CD14-positive monocyte (primary cell): ENCODE measurements at regions not wholly inside any gene's neighbourhood (a gene's known extent, or its start where the extent isn't known, plus 50 kb on each side); places are given as distances from the start of the nearest gene placed in this dataset.

Source experiments
- DNase-seq, 3 donors: peaks; one replicate each; pipeline ENCODE4 v3.0.0-alpha.2; 2011 to 2022
- H2AFZ ChIP-seq: 2 replicates; pipeline ENCODE4 v1.6.0; 2012; ENCODE audit warnings: mild to moderate bottlenecking, low read depth, low read length, inconsistent platforms; ENCODE audit not compliant: insufficient read depth, poor library complexity, severe bottlenecking
- H3K27ac ChIP-seq, 2 donors: 1 replicate in 1 of 2; 2 replicates in 1 of 2; pipeline ENCODE4 v1.5.1; 2012 to 2013; ENCODE audit warnings: low read length in 2 of 2, control low read depth in 1 of 2, inconsistent platforms in 1 of 2, low read depth in 1 of 2, mild to moderate bottlenecking in 1 of 2
- H3K27me3 ChIP-seq, 2 donors: one replicate each; pipeline versions ENCODE4 v1.6.0 to v1.6.1; 2011 to 2013; ENCODE audit warnings: low read length in 2 of 2; ENCODE audit not compliant: control insufficient read depth in 2 of 2, insufficient read depth in 2 of 2
- H3K36me3 ChIP-seq, 2 donors: replicated peaks in 1 of 2; 1 replicate in 1 of 2; 2 replicates in 1 of 2; pipeline versions ENCODE4 v1.5.1 to v1.6.1; 2012 to 2013; ENCODE audit warnings: low read length in 2 of 2, control low read depth in 1 of 2, inconsistent platforms in 1 of 2, mild to moderate bottlenecking in 1 of 2; ENCODE audit not compliant: insufficient read depth in 2 of 2, control insufficient read depth in 1 of 2
- H3K4me1 ChIP-seq, 2 donors: 1 replicate in 1 of 2; 2 replicates in 1 of 2; pipeline versions ENCODE4 v1.5.1 to v1.6.1; 2012 to 2013; ENCODE audit warnings: low read length in 2 of 2, control low read depth in 1 of 2, inconsistent platforms in 1 of 2, mild to moderate bottlenecking in 1 of 2, moderate library complexity in 1 of 2; ENCODE audit not compliant: insufficient read depth in 2 of 2, control insufficient read depth in 1 of 2
- H3K4me2 ChIP-seq: replicated peaks from 2 replicates; pipeline ENCODE3; 2012; ENCODE audit warnings: low read length, moderate library complexity, mild to moderate bottlenecking; ENCODE audit not compliant: poor library complexity, severe bottlenecking; ENCODE audit errors: extremely low read depth
- H3K4me3 ChIP-seq, 3 experiments: fragments of 200-600 bp in 1 of 3; sonication (generic) in 1 of 3; replicated peaks in 1 of 3; 1 replicate in 2 of 3; 2 replicates in 1 of 3; pipeline ENCODE4 v1.5.1; 2011 to 2013; ENCODE audit warnings: low read length in 3 of 3, mild to moderate bottlenecking in 3 of 3, control low read depth in 2 of 3, low read depth in 2 of 3, inconsistent platforms in 1 of 3, moderate library complexity in 1 of 3
- H3K79me2 ChIP-seq: 2 replicates; pipeline ENCODE4 v1.6.0; 2012; ENCODE audit warnings: mild to moderate bottlenecking, control low read depth, inconsistent platforms, low read length, moderate library complexity; ENCODE audit not compliant: insufficient read depth
- H3K9ac ChIP-seq: 2 replicates; pipeline ENCODE4 v1.6.0; 2017; ENCODE audit warnings: low read length, mild to moderate bottlenecking; ENCODE audit not compliant: insufficient read depth, poor library complexity, severe bottlenecking
- H3K9me3 ChIP-seq, 2 donors: replicated peaks in 1 of 2; 1 replicate in 1 of 2; 2 replicates in 1 of 2; pipeline versions ENCODE4 v1.5.1 to v1.6.1; 2012 to 2013; ENCODE audit warnings: low read length in 2 of 2, control low read depth in 1 of 2; ENCODE audit not compliant: control insufficient read depth in 1 of 2, insufficient read depth in 1 of 2
- H4K20me1 ChIP-seq: 2 replicates; pipeline ENCODE4 v1.6.0; 2012; ENCODE audit warnings: mild to moderate bottlenecking, low read length, control low read depth, moderate library complexity; ENCODE audit not compliant: insufficient read depth
- H3K27ac Mint-ChIP-seq, 7 donors: one replicate each; pipeline ENCODE4 v1.8.0; 2020; ENCODE audit warnings: mild to moderate bottlenecking in 7 of 7, mixed read lengths in 7 of 7, moderate library complexity in 6 of 7, inconsistent platforms in 2 of 7
- H3K27me3 Mint-ChIP-seq, 3 donors: one replicate each; pipeline ENCODE4 v1.8.0; 2021 to 2022; ENCODE audit warnings: low read depth in 3 of 3, mild to moderate bottlenecking in 3 of 3, mixed read lengths in 3 of 3, moderate library complexity in 3 of 3, inconsistent platforms in 1 of 3
- H3K36me3 Mint-ChIP-seq, 2 donors: one replicate each; pipeline ENCODE4 v1.8.0; 2020; ENCODE audit warnings: mixed read lengths in 2 of 2, inconsistent platforms in 1 of 2, mild to moderate bottlenecking in 1 of 2
- H3K4me1 Mint-ChIP-seq: one replicate; pipeline ENCODE4 v1.8.0; 2020; ENCODE audit warnings: mild to moderate bottlenecking, mixed read lengths
- H3K4me3 Mint-ChIP-seq, 2 donors: one replicate each; pipeline ENCODE4 v1.8.0; 2020; ENCODE audit warnings: mild to moderate bottlenecking in 2 of 2, mixed read lengths in 2 of 2, moderate library complexity in 1 of 2
- H3K9me3 Mint-ChIP-seq, 7 donors: one replicate each; pipeline ENCODE4 v1.8.0; 2020 to 2022; ENCODE audit warnings: mixed read lengths in 7 of 7, mild to moderate bottlenecking in 6 of 7, moderate library complexity in 6 of 7, inconsistent platforms in 2 of 7
- WGBS: methylation state at CpG from one replicate; pipeline ENCODE4 v1.1.5; 2013; ENCODE audit warnings: missing lambda C conversion rate; ENCODE audit not compliant: insufficient coverage; 5-methylcytosine and 5-hydroxymethylcytosine counted together
- intact Hi-C, 2 donors: fragments of 100-400 bp; cut with micrococcal nuclease; formaldehyde crosslinking; loops; one replicate each; pipeline versions ENCODE4 v1.15.0 to v1.15.1; 2023
- TF ChIP-seq, protein P1 (sequence below): fragments of 200-600 bp; IDR thresholded peaks from one replicate; pipeline ENCODE4 v1.8.0; 2022; ENCODE audit warnings: antibody characterized with exemption, mild to moderate bottlenecking

DNA sequence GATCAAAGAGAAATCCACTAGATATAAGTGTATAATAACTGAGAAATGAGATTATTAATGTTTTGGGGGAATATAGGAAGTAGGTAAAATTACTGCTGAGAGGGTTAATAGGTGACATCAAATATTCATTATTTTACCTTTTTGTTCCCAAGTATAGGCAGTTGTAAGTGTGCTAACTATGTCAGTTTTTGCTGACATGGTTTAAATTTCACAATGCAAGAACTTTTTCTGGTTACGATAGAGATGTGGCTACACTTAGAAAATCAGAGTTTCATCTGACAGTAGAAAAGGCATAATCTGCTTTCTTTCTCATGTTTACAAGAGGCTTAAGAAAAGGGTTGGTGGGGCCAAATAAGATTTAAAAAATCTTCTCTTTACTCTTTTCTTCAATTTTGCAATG is 235.0 kb upstream of the DPPA4 start:
- no peak overlapping the region for H3K27ac Mint-ChIP-seq
- DNase-seq = no peak
- Histone ChIP-seq H3K9me3 (peaks cover 0 to 5% of the 10 kb centered on the region in 2 donors), H3K4me1 (no peaks in the 10 kb centered on the region), H3K79me2 (no peaks in the 10 kb centered on the region), H3K27me3 (no peaks in the 10 kb centered on the region), H4K20me1 (no peaks in the 10 kb centered on the region), H3K4me3 (no peak overlapping the region), H3K4me2 (no peak overlapping the region), H2AFZ (no peak overlapping the region), H3K9ac (no peak overlapping the region), H3K36me3 (no peaks in the 10 kb centered on the region), H3K27ac (no peak overlapping the region)
- no peak overlapping the region for H3K4me3 Mint-ChIP-seq
- H3K36me3 Mint-ChIP-seq = no peaks in the 10 kb centered on the region
- intact Hi-C loops = no loop called here
- H3K4me1 Mint-ChIP-seq = no peaks in the 10 kb centered on the region
- TF ChIP-seq, protein P1, sequence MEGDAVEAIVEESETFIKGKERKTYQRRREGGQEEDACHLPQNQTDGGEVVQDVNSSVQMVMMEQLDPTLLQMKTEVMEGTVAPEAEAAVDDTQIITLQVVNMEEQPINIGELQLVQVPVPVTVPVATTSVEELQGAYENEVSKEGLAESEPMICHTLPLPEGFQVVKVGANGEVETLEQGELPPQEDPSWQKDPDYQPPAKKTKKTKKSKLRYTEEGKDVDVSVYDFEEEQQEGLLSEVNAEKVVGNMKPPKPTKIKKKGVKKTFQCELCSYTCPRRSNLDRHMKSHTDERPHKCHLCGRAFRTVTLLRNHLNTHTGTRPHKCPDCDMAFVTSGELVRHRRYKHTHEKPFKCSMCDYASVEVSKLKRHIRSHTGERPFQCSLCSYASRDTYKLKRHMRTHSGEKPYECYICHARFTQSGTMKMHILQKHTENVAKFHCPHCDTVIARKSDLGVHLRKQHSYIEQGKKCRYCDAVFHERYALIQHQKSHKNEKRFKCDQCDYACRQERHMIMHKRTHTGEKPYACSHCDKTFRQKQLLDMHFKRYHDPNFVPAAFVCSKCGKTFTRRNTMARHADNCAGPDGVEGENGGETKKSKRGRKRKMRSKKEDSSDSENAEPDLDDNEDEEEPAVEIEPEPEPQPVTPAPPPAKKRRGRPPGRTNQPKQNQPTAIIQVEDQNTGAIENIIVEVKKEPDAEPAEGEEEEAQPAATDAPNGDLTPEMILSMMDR = no peak
- WGBS = no CpG with 5 or more reads among the region's 1 CpG
- peaks cover 4 to 16% (median 7%) of the 10 kb centered on the region in 7 donors for H3K9me3 Mint-ChIP-seq
- peaks cover 0 to 2% (median 1%) of the 10 kb centered on the region in 3 donors for H3K27me3 Mint-ChIP-seq

DNA sequence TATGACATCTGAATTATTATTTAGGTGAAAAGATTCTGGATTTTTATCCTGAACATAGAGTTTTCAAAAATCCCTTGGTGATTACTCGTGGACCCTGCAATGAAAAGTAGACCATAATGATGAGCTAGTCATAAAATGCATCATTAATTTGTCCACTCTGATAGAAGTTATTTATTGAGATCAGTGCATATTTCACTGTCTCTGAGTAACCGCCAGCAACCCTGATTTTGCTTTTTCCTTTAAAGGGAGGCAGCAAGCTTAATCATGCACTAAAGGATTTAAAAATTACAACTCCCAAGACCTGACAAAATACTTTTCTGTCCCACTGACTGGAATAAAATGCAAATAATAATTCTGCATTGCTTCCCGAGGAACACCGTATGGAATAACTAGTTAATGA is 259.6 kb upstream of the DPPA4 start:
- DNase-seq = no peak
- Histone ChIP-seq H3K4me3 (no peak overlapping the region), H3K4me1 (no peaks in the 10 kb centered on the region), H3K4me2 (no peak overlapping the region), H3K27me3 (no peaks in the 10 kb centered on the region), H3K9ac (no peak overlapping the region), H2AFZ (no peak overlapping the region), H3K36me3 (no peaks in the 10 kb centered on the region), H3K79me2 (no peaks in the 10 kb centered on the region), H4K20me1 (no peaks in the 10 kb centered on the region), H3K9me3 (no peaks in the 10 kb centered on the region), H3K27ac (no peak overlapping the region)
- intact Hi-C loops = no loop called here
- TF ChIP-seq, protein P1 = no peak
- Mint-ChIP-seq H3K27me3 (peaks cover 0 to 3% (median 0%) of the 10 kb centered on the region in 3 donors), H3K27ac (no peak overlapping the region), H3K36me3 (no peaks in the 10 kb centered on the region), H3K4me3 (no peak overlapping the region), H3K9me3 (peaks cover 0 to 6% (median 2%) of the 10 kb centered on the region in 7 donors), H3K4me1 (no peaks in the 10 kb centered on the region)
- WGBS = no CpG with 5 or more reads among the region's 4 CpGs
